ENCODE measurements at regions not wholly inside any gene's neighbourhood (a gene's known extent, or its start where the extent isn't known, plus 50 kb on each side); places are given as distances from the start of the nearest gene placed in this dataset.

DNA sequence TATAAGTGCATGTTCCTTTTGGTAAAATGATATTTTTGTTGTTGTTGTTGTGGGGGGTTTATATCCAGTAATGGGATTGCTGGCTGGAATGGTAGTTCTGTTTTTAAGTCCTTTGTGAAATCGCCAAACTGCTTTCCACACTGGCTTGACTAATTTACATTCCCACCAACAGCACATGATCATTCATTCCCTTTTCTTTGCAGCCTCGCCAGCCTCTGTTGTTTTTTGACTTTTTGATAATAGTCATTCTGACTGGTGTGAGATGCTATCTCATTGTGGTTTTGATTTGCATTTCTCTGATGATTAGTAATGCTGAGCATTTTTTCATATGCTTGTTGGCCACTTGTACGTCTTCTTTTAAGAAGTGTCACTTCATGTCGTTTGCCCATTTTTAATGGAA, 188.5 kb upstream of the CHRM3 start:
- no peak overlapping the region for H3K27ac ChIP-seq
- TF ChIP-seq, protein P1, sequence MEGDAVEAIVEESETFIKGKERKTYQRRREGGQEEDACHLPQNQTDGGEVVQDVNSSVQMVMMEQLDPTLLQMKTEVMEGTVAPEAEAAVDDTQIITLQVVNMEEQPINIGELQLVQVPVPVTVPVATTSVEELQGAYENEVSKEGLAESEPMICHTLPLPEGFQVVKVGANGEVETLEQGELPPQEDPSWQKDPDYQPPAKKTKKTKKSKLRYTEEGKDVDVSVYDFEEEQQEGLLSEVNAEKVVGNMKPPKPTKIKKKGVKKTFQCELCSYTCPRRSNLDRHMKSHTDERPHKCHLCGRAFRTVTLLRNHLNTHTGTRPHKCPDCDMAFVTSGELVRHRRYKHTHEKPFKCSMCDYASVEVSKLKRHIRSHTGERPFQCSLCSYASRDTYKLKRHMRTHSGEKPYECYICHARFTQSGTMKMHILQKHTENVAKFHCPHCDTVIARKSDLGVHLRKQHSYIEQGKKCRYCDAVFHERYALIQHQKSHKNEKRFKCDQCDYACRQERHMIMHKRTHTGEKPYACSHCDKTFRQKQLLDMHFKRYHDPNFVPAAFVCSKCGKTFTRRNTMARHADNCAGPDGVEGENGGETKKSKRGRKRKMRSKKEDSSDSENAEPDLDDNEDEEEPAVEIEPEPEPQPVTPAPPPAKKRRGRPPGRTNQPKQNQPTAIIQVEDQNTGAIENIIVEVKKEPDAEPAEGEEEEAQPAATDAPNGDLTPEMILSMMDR (conservative IDR thresholded peaks at IDR 0.05), result no peak
- no peak for TF ChIP-seq ZFX (IDR thresholded peaks at IDR 0.05)

DNA sequence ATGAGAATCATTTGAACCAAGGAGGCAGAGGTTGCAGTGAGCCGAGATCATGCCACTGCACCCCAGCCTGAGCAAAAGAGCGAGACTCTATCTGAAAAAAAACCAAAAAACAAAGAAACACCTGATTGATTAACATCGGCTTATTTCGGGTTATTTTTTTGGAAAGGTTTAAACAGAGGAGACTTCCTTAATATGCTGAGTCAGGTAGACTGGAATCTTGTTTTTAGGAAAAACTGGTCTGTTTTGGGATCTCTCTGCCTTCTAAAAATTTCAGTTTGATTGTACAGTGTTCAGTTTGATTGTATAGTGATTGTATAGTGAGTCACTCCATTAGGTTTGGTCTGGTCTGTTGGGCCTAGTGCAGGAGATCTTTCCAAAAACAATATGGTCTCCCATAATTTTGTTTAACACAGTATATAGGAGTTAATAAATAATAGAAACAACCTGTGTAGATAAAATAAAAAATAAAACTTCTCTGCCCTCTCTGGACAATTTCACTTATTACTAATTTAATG, 196.3 kb upstream of the CHRM3 start:
- TF ChIP-seq, protein P1 (conservative IDR thresholded peaks at IDR 0.05), result no peak
- TF ChIP-seq ZFX (IDR thresholded peaks at IDR 0.05), result no peak
- H3K27ac ChIP-seq, result no peak overlapping the region

- TF ChIP-seq, protein P1 (conservative IDR thresholded peaks at IDR 0.05), result no peak
- no peak for TF ChIP-seq ZFX (IDR thresholded peaks at IDR 0.05)
- H3K27ac ChIP-seq, result no peak overlapping the region
These were observed 199.9 kb upstream of the CHRM3 start for GRCh38 chr1:239186487-239186886.

- TF ChIP-seq ZFX (IDR thresholded peaks at IDR 0.05), result no peak
- TF ChIP-seq, protein P1 (conservative IDR thresholded peaks at IDR 0.05), result no peak
- H3K27ac ChIP-seq, result no peak overlapping the region
These were observed 201.1 kb upstream of the CHRM3 start for GRCh38 chr1:239185245-239185619.

DNA sequence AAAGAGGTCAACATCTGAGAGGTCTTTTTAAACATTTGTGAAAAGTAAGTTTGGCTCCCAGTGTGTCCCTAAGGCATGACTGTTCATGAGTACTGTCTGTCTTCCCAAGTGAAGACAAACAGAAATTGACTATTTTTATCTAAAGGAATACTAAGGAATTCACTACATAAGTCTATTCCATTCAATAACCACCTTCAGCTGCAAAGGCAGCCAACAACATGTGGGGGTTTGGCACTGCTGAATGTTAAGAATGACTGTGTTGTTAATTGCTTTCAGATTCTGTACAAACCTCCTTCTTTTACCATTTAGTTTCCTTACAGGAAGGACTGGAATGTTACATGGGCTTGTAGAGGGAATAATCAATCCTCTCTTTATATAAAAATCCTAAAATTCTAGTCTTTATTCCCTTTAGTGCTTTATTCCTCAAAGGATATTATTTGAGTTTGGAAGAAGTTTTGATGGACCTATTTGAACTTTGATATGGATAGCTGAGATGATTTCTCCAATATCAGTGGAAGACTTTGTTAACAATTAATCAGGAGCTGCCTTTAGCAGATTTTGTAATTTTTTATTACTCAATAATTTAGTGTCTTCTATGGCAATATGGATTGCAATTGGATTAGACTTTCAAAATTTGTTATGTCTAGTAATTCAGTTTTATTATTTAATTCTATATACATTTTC, 201.7 kb upstream of the CHRM3 start:
- no peak overlapping the region for H3K27ac ChIP-seq
- TF ChIP-seq, protein P1 (conservative IDR thresholded peaks at IDR 0.05), result no peak

DNA sequence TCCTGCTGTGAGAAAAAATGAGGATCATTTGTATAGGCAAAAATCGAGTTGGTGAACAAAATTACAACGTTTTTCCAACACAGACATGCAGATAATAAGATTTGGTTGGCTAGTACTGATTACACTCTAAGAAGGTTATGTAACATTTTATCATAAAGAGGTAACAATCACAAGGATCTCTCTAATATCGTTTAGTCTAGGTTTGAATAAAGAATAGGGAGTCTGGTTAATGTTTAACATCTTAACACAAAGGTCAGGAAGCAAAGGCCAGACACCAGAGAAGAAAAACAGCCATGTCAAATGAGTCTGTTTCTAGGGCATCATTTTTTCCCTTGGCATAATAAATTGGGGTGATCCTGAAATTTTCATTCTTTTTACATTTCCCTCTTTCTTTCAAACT, 207.4 kb upstream of the CHRM3 start:
- no peak for TF ChIP-seq ZFX (IDR thresholded peaks at IDR 0.05)
- TF ChIP-seq, protein P1 (conservative IDR thresholded peaks at IDR 0.05), result no peak
- H3K27ac ChIP-seq, result no peak overlapping the region

DNA sequence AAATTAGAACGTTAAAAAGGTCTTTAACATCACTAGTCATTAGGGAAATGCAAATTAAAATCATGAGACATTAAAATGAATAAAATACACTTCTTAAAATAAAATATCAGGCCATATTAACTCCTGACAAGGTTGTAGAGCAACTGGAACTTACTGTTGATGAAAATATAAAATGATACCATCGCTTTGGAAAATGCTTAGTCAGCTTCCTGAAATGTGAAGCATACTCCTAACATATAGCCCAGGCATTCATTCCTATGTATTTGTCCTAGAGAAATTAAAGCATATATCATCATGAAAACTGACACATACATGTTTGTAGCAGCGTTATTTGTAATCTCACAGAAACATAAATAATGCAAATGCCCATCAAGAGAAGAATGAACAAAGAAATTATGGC, 211.5 kb upstream of the CHRM3 start:
- TF ChIP-seq ZFX (IDR thresholded peaks at IDR 0.05), result no peak
- TF ChIP-seq, protein P1 (conservative IDR thresholded peaks at IDR 0.05), result no peak
- H3K27ac ChIP-seq, result no peak overlapping the region
